ENCODE measurements at regions not wholly inside any gene's neighbourhood (a gene's known extent, or its start where the extent isn't known, plus 50 kb on each side); places are given as distances from the start of the nearest gene placed in this dataset.
A peak's percentile ranks its signal among the peaks of the same experiment; 100 is the strongest.

GRCh38 chr1:90198616-90199332 is 203.9 kb downstream of the ZNF326 start:
- no peak for DNase-seq

GRCh38 chr1:90193116-90193515 is 198.2 kb downstream of the ZNF326 start:
- DNase-seq, result no peak

GRCh38 chr1:90192408-90192807 is 197.5 kb downstream of the ZNF326 start:
- no peak for DNase-seq

GRCh38 chr1:90190523-90190922 is 195.6 kb downstream of the ZNF326 start:
- no peak for DNase-seq

GRCh38 chr1:90189889-90190288 is 195.0 kb downstream of the ZNF326 start:
- no peak for DNase-seq

- DNase-seq, result no peak
Observed at GRCh38 chr1:90187323-90187585, 192.3 kb downstream of the ZNF326 start.

GRCh38 chr1:90186506-90187322 is 191.8 kb downstream of the ZNF326 start:
- DNase-seq, result no peak

- peak in 2 of 3 donors; percentile 2 to 22 for DNase-seq
Observed at GRCh38 chr1:90176530-90176929, 181.6 kb downstream of the ZNF326 start.

GRCh38 chr1:90175490-90176167 is 180.7 kb downstream of the ZNF326 start:
- peak in 2 of 3 donors; percentile 4 to 13 for DNase-seq

GRCh38 chr1:90174246-90174645 is 179.3 kb downstream of the ZNF326 start:
- no peak for DNase-seq

GRCh38 chr1:90162216-90162615 is 167.3 kb downstream of the ZNF326 start:
- DNase-seq, result no peak

GRCh38 chr1:90161625-90162024 is 166.7 kb downstream of the ZNF326 start:
- DNase-seq, result no peak

- DNase-seq, result no peak
Observed at GRCh38 chr1:90155721-90156487, 161.0 kb downstream of the ZNF326 start.

GRCh38 chr1:90154711-90155110 is 159.8 kb downstream of the ZNF326 start:
- no peak for DNase-seq

GRCh38 chr1:90149101-90149500 is 154.2 kb downstream of the ZNF326 start:
- DNase-seq, result no peak

GRCh38 chr1:90147093-90147492 is 152.2 kb downstream of the ZNF326 start:
- DNase-seq, result no peak

- no peak for DNase-seq
Observed at GRCh38 chr1:90144820-90145219, 149.9 kb downstream of the ZNF326 start.

GRCh38 chr1:90143591-90143990 is 148.7 kb downstream of the ZNF326 start:
- no peak for DNase-seq

- no peak for DNase-seq
Observed at GRCh38 chr1:90142697-90143096, 147.8 kb downstream of the ZNF326 start.

- no peak for DNase-seq
Observed at GRCh38 chr1:90139837-90140236, 144.9 kb downstream of the ZNF326 start.

GRCh38 chr1:90135286-90135685 is 140.4 kb downstream of the ZNF326 start:
- peak in 2 of 3 donors; percentile 13 to 30 for DNase-seq

- DNase-seq, result no peak
Observed at GRCh38 chr1:90134175-90134955, 139.5 kb downstream of the ZNF326 start.

All from suppressor macrophage treated with lipopolysaccharide for 1 hour (primary cell).